ENCODE measurements at regions not wholly inside any gene's neighbourhood (a gene's known extent, or its start where the extent isn't known, plus 50 kb on each side); places are given as distances from the start of the nearest gene placed in this dataset.

- Histone ChIP-seq H3K9me3 (ENCODE audit: low read depth) (no peaks in the 10 kb centered on the region), H3K9me2 (replicated peaks; ENCODE audit: insufficient read depth) (no peaks in the 10 kb centered on the region), H3K4me3 (no peak overlapping the region), H3K4me2 (no peak overlapping the region), H3K27me3 (peaks cover 10% of the 10 kb centered on the region), H4K20me1 (ENCODE audit: insufficient read depth, poor library complexity, severe bottlenecking) (no peaks in the 10 kb centered on the region), H3K4me1 (ENCODE audit: insufficient read depth) (no peaks in the 10 kb centered on the region), H3K27ac (no peak overlapping the region), H3K79me2 (no peaks in the 10 kb centered on the region), H2AFZ (no peak overlapping the region), H3K36me3 (replicated peaks; ENCODE audit: insufficient read depth, low read depth) (no peaks in the 10 kb centered on the region)
- WGBS (ENCODE audit: low lambda C conversion rate, missing lambda C conversion rate) = 85% methylated on average over 12 of the region's 12 CpGs
- no peak for TF ChIP-seq EZH2phosphoT487 (IDR thresholded peaks at IDR 0.05; ENCODE audit: low read depth, severe bottlenecking, unreplicated experiment)
- TF ChIP-seq EZH2 (IDR thresholded peaks at IDR 0.05; ENCODE audit: borderline replicate concordance) = no peak
- no peak for TF ChIP-seq CTCF (IDR thresholded peaks at IDR 0.05; ENCODE audit: poor library complexity)
- no peak for DNase-seq (ENCODE audit: low spot score)
These were observed 157.9 kb upstream of the GLI2 start for GRCh38 chr2:120577721-120578295.

GRCh38 chr2:120578576-120579352 is 156.9 kb upstream of the GLI2 start:
- TF ChIP-seq EZH2phosphoT487 (IDR thresholded peaks at IDR 0.05; ENCODE audit: low read depth, severe bottlenecking, unreplicated experiment) = no peak
- Histone ChIP-seq H3K9me2 (replicated peaks; ENCODE audit: insufficient read depth) (no peaks in the 10 kb centered on the region), H3K27ac (no peak overlapping the region), H3K4me2 (no peak overlapping the region), H3K4me1 (ENCODE audit: insufficient read depth) (no peaks in the 10 kb centered on the region), H3K79me2 (no peaks in the 10 kb centered on the region), H3K9me3 (ENCODE audit: low read depth) (no peaks in the 10 kb centered on the region), H3K4me3 (no peak overlapping the region), H2AFZ (no peak overlapping the region), H3K27me3 (peaks cover 10% of the 10 kb centered on the region), H3K36me3 (replicated peaks; ENCODE audit: insufficient read depth, low read depth) (no peaks in the 10 kb centered on the region), H4K20me1 (ENCODE audit: insufficient read depth, poor library complexity, severe bottlenecking) (no peaks in the 10 kb centered on the region)
- no peak for DNase-seq (ENCODE audit: low spot score)
- WGBS (ENCODE audit: low lambda C conversion rate, missing lambda C conversion rate) = 91% methylated on average over 17 of the region's 17 CpGs

- Histone ChIP-seq H3K4me2 (no peak overlapping the region), H3K27me3 (peaks cover 5% of the 10 kb centered on the region), H3K9me3 (ENCODE audit: low read depth) (no peaks in the 10 kb centered on the region), H4K20me1 (ENCODE audit: insufficient read depth, poor library complexity, severe bottlenecking) (no peaks in the 10 kb centered on the region), H3K4me3 (no peak overlapping the region), H2AFZ (no peak overlapping the region), H3K79me2 (no peaks in the 10 kb centered on the region), H3K9me2 (replicated peaks; ENCODE audit: insufficient read depth) (no peaks in the 10 kb centered on the region), H3K4me1 (ENCODE audit: insufficient read depth) (no peaks in the 10 kb centered on the region), H3K27ac (no peak overlapping the region), H3K36me3 (replicated peaks; ENCODE audit: insufficient read depth, low read depth) (no peaks in the 10 kb centered on the region)
- DNase-seq (ENCODE audit: low spot score) = no peak
- TF ChIP-seq EZH2 (IDR thresholded peaks at IDR 0.05; ENCODE audit: borderline replicate concordance) (no peak), EZH2phosphoT487 (IDR thresholded peaks at IDR 0.05; ENCODE audit: low read depth, severe bottlenecking, unreplicated experiment) (no peak)
- 91% methylated on average over 11 of the region's 11 CpGs for WGBS (ENCODE audit: low lambda C conversion rate, missing lambda C conversion rate)
These were observed 155.6 kb upstream of the GLI2 start for GRCh38 chr2:120579916-120580685.

- no peaks in the 10 kb centered on the region for H3K36me3 ChIP-seq (replicated peaks; ENCODE audit: insufficient read depth, low read depth)
- H3K4me2 ChIP-seq = no peak overlapping the region
- 85% methylated on average over 18 of the region's 18 CpGs for WGBS (ENCODE audit: low lambda C conversion rate, missing lambda C conversion rate)
- no peak for DNase-seq (ENCODE audit: low spot score)
- H3K9me3 ChIP-seq (ENCODE audit: low read depth) = no peaks in the 10 kb centered on the region
- no peaks in the 10 kb centered on the region for H3K4me1 ChIP-seq (ENCODE audit: insufficient read depth)
- no peak overlapping the region for H2AFZ ChIP-seq
- no peaks in the 10 kb centered on the region for H4K20me1 ChIP-seq (ENCODE audit: insufficient read depth, poor library complexity, severe bottlenecking)
- no peaks in the 10 kb centered on the region for H3K79me2 ChIP-seq
- peaks cover 5% of the 10 kb centered on the region for H3K27me3 ChIP-seq
- no peak overlapping the region for H3K27ac ChIP-seq
- no peak for TF ChIP-seq CTCF (IDR thresholded peaks at IDR 0.05; ENCODE audit: poor library complexity)
- no peak for TF ChIP-seq EZH2 (IDR thresholded peaks at IDR 0.05; ENCODE audit: borderline replicate concordance)
- no peak for TF ChIP-seq EZH2phosphoT487 (IDR thresholded peaks at IDR 0.05; ENCODE audit: low read depth, severe bottlenecking, unreplicated experiment)
- H3K9me2 ChIP-seq (replicated peaks; ENCODE audit: insufficient read depth) = no peaks in the 10 kb centered on the region
- no peak overlapping the region for H3K4me3 ChIP-seq
These were observed 155.0 kb upstream of the GLI2 start for GRCh38 chr2:120580709-120581108.

All from hepatocyte (in vitro differentiated cells).